Upper lobe of right lung (tissue), 1 donor: ENCODE measurements at regions not wholly inside any gene's neighbourhood (a gene's known extent, or its start where the extent isn't known, plus 50 kb on each side); places are given as distances from the start of the nearest gene placed in this dataset.

Source experiments
- ATAC-seq: fragments of 200-7000 bp; cut with Tn5 transposase; one replicate; pipeline ENCODE4 v1.9.1; 2020; ENCODE audit warnings: mild to moderate bottlenecking, moderate library complexity
- DNase-seq: peaks from one replicate; pipeline ENCODE4 v3.0.0-alpha.2; 2020
- H3K27ac ChIP-seq: fragments of 200-600 bp; one replicate; pipeline ENCODE4 v1.8.0; 2022
- H3K27me3 ChIP-seq: fragments of 200-600 bp; one replicate; pipeline ENCODE4 v1.8.0; 2022; ENCODE audit warnings: mild to moderate bottlenecking
- H3K36me3 ChIP-seq: fragments of 200-600 bp; one replicate; pipeline ENCODE4 v1.8.0; 2022
- H3K4me1 ChIP-seq: fragments of 200-600 bp; one replicate; pipeline ENCODE4 v1.8.0; 2022
- H3K4me3 ChIP-seq: fragments of 200-600 bp; one replicate; pipeline ENCODE4 v1.8.0; 2022; ENCODE audit warnings: mild to moderate bottlenecking
- H3K9me3 ChIP-seq: fragments of 200-600 bp; one replicate; pipeline ENCODE4 v1.8.0; 2022
- intact Hi-C: fragments of 100-400 bp; cut with DNase I; formaldehyde crosslinking; loops from one replicate; pipeline ENCODE4 v1.11.0; 2022
- TF ChIP-seq, protein P1 (sequence below): fragments of 200-600 bp; IDR thresholded peaks from one replicate; pipeline ENCODE4 v1.8.0; 2022; ENCODE audit warnings: antibody characterized with exemption
- donor health status: DM: no; HTN: yes; CAD: no; lungs with severe emphysema.

DNA sequence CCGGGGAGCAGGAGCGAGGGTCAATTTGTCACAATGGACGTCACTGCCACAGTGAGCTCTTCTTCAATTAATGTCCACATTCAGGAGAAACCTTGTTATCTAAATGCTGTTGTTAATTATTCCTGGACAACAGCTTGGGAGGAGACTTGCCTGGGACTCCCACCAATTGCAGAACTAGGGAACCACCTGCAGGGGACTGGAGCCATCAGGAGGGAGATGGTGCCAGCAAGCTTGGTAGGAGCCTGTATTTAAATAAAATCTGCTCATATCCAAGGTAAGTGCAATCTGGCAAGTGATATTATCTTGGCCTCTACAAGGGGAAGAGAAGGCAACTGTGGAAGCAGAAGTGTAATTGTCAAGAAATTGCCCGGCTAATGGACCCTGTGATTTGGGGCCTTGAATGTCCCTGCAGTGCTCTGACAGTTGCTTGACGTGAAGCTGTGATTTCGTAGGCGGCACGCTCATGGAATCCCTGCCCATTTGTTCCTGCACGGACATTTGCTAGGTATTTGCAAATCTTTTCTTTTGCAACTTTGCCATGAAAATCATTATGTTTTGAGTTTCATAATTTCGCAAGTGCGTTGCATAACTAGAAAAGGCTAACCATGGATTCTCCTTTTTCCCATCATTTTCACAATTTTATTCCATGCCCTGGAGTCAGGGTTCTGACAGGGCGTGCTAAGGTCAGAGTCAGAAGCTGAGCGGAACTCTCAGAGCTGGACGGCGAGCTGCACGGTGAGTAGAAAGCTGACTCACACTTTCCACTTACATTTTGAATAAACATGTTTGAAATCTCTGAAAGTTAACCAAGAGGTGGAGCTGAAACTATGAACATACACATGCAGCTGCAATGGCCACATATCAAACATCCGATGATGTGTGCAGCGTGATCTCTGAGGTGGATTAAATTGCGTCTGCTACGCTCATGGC is 84.9 kb upstream of the TCERG1L start:
- ATAC-seq (peak; percentile 67), DNase-seq (no peak)
- intact Hi-C loops: no loop called here
- no peaks in the 10 kb centered on the region for H3K36me3 ChIP-seq
- H3K4me3 ChIP-seq: no peak overlapping the region
- H3K27ac ChIP-seq: no peak overlapping the region
- TF ChIP-seq, protein P1, sequence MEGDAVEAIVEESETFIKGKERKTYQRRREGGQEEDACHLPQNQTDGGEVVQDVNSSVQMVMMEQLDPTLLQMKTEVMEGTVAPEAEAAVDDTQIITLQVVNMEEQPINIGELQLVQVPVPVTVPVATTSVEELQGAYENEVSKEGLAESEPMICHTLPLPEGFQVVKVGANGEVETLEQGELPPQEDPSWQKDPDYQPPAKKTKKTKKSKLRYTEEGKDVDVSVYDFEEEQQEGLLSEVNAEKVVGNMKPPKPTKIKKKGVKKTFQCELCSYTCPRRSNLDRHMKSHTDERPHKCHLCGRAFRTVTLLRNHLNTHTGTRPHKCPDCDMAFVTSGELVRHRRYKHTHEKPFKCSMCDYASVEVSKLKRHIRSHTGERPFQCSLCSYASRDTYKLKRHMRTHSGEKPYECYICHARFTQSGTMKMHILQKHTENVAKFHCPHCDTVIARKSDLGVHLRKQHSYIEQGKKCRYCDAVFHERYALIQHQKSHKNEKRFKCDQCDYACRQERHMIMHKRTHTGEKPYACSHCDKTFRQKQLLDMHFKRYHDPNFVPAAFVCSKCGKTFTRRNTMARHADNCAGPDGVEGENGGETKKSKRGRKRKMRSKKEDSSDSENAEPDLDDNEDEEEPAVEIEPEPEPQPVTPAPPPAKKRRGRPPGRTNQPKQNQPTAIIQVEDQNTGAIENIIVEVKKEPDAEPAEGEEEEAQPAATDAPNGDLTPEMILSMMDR: no peak
- no peaks in the 10 kb centered on the region for H3K4me1 ChIP-seq
- no peaks in the 10 kb centered on the region for H3K9me3 ChIP-seq
- peaks cover 6% of the 10 kb centered on the region for H3K27me3 ChIP-seq

DNA sequence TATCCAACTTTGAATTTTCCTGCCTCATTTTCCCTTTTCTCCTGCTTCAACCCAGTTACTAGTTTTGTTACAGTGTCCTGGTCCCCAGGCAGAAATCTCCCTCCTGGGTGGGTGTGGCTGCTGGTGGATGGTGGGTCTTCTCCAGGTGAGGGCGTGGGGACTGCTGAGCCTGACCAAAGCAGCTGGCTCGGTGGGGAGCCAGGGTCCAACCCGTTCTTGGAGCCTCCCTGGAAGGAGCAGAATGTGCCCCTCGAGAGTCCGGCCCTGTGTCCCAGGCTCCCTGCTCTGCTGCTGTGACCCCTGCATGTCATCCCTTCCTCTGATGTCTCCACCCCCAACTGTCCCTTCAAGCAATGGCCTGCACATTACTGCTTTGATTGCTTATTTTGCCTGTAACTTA is 86.6 kb upstream of the TCERG1L start:
- intact Hi-C loops: no loop called here
- peaks cover 15% of the 10 kb centered on the region for H3K27me3 ChIP-seq
- no peak overlapping the region for H3K4me3 ChIP-seq
- ATAC-seq: no peak
- H3K4me1 ChIP-seq: no peaks in the 10 kb centered on the region
- H3K9me3 ChIP-seq: no peaks in the 10 kb centered on the region
- H3K36me3 ChIP-seq: no peaks in the 10 kb centered on the region
- no peak for DNase-seq
- TF ChIP-seq, protein P1: no peak
- H3K27ac ChIP-seq: no peak overlapping the region

DNA sequence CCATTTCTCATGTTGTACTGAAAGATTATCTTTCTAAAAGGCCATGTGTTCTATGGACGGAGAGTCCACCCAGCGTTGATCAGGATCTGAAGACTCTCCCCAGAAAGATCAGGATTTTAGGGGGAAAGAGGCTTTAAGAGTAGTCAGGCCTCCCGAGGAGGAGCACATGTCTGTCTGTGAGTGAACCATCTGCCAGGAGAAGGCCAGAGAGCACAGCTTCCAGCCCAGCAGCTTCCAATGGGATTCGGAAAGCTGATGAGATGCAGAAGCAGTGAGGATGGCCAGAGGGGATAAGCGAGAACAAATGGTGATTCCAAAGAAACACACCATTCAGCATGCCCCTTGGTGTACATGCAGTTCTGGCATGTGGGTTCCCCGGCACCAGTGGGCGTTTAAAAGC is 88.5 kb upstream of the TCERG1L start:
- H3K27ac ChIP-seq: no peak overlapping the region
- DNase-seq (no peak), ATAC-seq (no peak)
- H3K4me1 ChIP-seq: no peaks in the 10 kb centered on the region
- TF ChIP-seq, protein P1: no peak
- no peaks in the 10 kb centered on the region for H3K9me3 ChIP-seq
- intact Hi-C loops: no loop called here
- peaks cover 16% of the 10 kb centered on the region for H3K27me3 ChIP-seq
- no peak overlapping the region for H3K4me3 ChIP-seq
- H3K36me3 ChIP-seq: no peaks in the 10 kb centered on the region

DNA sequence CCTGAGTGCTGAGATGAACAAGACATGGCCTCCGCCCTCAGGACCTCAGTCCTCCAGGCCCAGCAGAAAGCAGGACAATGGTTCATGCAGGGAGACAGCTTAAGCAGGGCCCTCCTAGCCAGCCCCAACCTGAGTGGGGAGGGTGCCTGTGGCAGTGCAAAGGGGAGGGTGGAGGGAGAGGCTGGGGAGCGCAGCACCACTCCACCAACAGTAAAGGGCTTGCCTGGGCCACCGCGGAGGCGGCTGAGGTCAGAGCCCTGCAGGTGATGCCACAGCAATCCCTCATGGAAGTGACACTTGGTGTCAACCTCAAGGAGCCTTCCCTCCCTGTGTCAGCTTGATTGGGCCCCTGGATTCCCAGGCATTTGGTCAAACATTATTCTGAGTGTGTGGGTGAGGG is 89.0 kb upstream of the TCERG1L start:
- Histone ChIP-seq H3K27ac (no peak overlapping the region), H3K36me3 (no peaks in the 10 kb centered on the region), H3K27me3 (peaks cover 16% of the 10 kb centered on the region), H3K4me1 (no peaks in the 10 kb centered on the region), H3K9me3 (no peaks in the 10 kb centered on the region), H3K4me3 (no peak overlapping the region)
- TF ChIP-seq, protein P1: no peak
- no peak for ATAC-seq
- intact Hi-C loops: no loop called here
- DNase-seq: no peak

DNA sequence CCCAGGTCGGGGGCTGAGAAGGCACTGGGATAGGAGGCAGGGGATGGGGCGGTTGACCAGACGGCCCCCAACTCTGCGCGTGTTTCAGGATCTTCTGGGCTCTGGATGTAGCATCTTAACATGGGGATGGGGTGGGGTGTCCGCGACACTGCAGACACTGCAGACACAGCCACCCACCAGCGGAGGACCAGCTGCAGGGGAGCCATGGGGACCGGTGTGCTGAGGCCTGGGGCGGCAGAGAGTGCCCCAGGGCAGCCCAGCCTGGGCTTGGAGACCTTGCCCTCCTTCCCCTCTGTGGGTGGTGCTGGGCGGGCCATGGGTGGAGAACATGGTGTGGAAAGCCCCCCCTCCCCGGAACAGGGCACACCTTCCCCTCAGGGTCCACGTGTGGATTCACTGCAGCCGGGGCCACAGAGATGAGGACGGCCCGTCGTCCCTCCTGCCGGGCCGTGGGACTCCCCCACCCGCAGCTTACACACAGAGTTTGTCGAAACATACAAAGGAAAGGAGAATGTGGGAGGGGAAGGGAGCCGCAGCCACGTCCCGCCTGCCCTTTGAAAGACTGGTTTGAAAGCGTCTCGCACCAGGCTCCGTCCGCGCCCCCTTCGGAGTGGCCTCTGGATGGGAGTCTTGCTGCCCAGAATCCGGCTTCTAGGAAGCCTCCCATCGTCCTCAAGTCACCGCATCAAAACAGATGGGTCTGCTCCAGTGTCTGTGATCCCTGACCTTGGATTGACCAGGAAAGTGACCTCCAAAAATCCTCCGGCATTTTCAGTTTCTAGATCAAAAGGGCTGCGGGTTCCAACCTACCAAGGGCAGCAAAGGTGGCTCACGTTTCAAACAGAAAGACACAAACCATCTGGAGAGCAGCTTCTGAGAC is 91.5 kb upstream of the TCERG1L start:
- no peaks in the 10 kb centered on the region for H3K36me3 ChIP-seq
- no peak for ATAC-seq
- H3K4me1 ChIP-seq: no peaks in the 10 kb centered on the region
- H3K9me3 ChIP-seq: no peaks in the 10 kb centered on the region
- H3K27ac ChIP-seq: no peak overlapping the region
- intact Hi-C loops: no loop called here
- no peak for DNase-seq
- TF ChIP-seq, protein P1: no peak
- no peak overlapping the region for H3K4me3 ChIP-seq
- peaks cover 16% of the 10 kb centered on the region for H3K27me3 ChIP-seq
